ENCODE measurements at regions not wholly inside any gene's neighbourhood (a gene's known extent, or its start where the extent isn't known, plus 50 kb on each side); places are given as distances from the start of the nearest gene placed in this dataset.
A peak's percentile ranks its signal among the peaks of the same experiment; 100 is the strongest.

- DNase-seq = no peak
- H3K27ac ChIP-seq = no peak overlapping the region
- no peaks in the 10 kb centered on the region for H3K4me1 ChIP-seq
- TF ChIP-seq CTCF (IDR thresholded peaks at IDR 0.05) = no peak
- intact Hi-C loops (cut with DNase I) = no loop called here
- no peaks in the 10 kb centered on the region for H3K9me3 ChIP-seq
- no peaks in the 10 kb centered on the region for H3K36me3 ChIP-seq
- H3K27me3 ChIP-seq = no peaks in the 10 kb centered on the region
- H3K4me3 ChIP-seq = no peak overlapping the region
- ATAC-seq = no peak
- WGBS, 2 donors = 17 to 31% methylated on average over 1 of the region's 1 CpG
These were observed 784.9 kb downstream of the TENT5A start for GRCh38 chr6:80967609-80968008.

GRCh38 chr6:80962382-80962781 lies 790.1 kb downstream of the TENT5A start:
- H3K36me3 ChIP-seq = no peaks in the 10 kb centered on the region
- H3K27me3 ChIP-seq = no peaks in the 10 kb centered on the region
- no peak overlapping the region for H3K27ac ChIP-seq
- ATAC-seq (no peak), DNase-seq (no peak)
- H3K9me3 ChIP-seq = peaks cover 0 to 7% (median 0%) of the 10 kb centered on the region in 11 donors
- no peak for TF ChIP-seq CTCF (IDR thresholded peaks at IDR 0.05)
- intact Hi-C loops (cut with DNase I) = no loop called here
- H3K4me3 ChIP-seq = no peak overlapping the region
- H3K4me1 ChIP-seq = peaks cover 0 to 14% (median 0%) of the 10 kb centered on the region in 9 donors

DNA sequence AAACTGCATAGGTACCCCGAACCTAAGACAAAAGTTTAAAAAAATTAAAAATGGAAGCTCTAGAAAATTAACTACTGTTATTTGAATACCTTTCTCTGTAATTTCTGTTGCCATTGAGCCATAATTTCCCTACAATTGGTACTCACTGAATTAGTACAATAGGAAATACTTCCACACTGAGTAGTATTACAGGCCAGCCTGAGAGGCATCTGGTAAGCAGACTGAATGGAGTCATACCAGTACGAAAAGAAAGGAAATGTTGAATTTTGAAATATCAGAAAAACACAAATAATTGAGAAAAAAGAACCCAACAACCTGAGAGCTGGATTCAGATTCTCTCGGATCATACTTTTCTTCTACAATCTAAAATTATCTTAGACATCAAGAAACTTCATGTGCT lies 791.3 kb downstream of the TENT5A start:
- DNase-seq (no peak), ATAC-seq (no peak)
- no peak overlapping the region for H3K27ac ChIP-seq
- intact Hi-C loops (cut with DNase I) = no loop called here
- H3K4me1 ChIP-seq = peaks cover 0 to 17% (median 0%) of the 10 kb centered on the region in 9 donors
- peaks cover 0 to 7% (median 0%) of the 10 kb centered on the region in 11 donors for H3K9me3 ChIP-seq
- no peak for TF ChIP-seq CTCF (IDR thresholded peaks at IDR 0.05)
- no peaks in the 10 kb centered on the region for H3K36me3 ChIP-seq
- no peaks in the 10 kb centered on the region for H3K27me3 ChIP-seq
- 86 to 94% methylated on average over 3 of the region's 3 CpGs for WGBS, 2 donors
- H3K4me3 ChIP-seq = no peak overlapping the region

GRCh38 chr6:80959034-80959433 lies 793.4 kb downstream of the TENT5A start:
- DNase-seq = no peak
- intact Hi-C loops (cut with DNase I) = loop anchor here in 1 of 10 donors (2.0 kb wide), 1 partner anchor 42 kb away; no protein-coding TSS in a partner anchor
- H3K4me3 ChIP-seq = no peak overlapping the region
- ATAC-seq = peak in 1 of 8 donors; percentile 66
- WGBS, 2 donors = 0 to 7% methylated on average over 1 of the region's 1 CpG
- peaks cover 0 to 17% (median 0%) of the 10 kb centered on the region in 9 donors for H3K4me1 ChIP-seq
- H3K9me3 ChIP-seq = peaks cover 0 to 7% (median 0%) of the 10 kb centered on the region in 11 donors
- no peaks in the 10 kb centered on the region for H3K27me3 ChIP-seq
- H3K36me3 ChIP-seq = no peaks in the 10 kb centered on the region
- no peak for TF ChIP-seq CTCF (IDR thresholded peaks at IDR 0.05)
- no peak overlapping the region for H3K27ac ChIP-seq
